ENCODE measurements at regions not wholly inside any gene's neighbourhood (a gene's known extent, or its start where the extent isn't known, plus 50 kb on each side); places are given as distances from the start of the nearest gene placed in this dataset.
"Not testable (repeated sequence)": the region's sequence is repeated elsewhere in the genome, so short reads cannot be mapped to it uniquely, and the experiment has no call there.

GRCh38 chr15:49723981-49724380 lies 103.1 kb downstream of the DTWD1 start:
- no peak overlapping the region for H3K27ac Mint-ChIP-seq

GRCh38 chr15:49731187-49732099 lies 110.6 kb downstream of the DTWD1 start:
- DNase-seq: peak in 1 of 3 donors; percentile 22
- intact Hi-C loops (cut with micrococcal nuclease): no loop called here
- H3K9me3 Mint-ChIP-seq: peaks cover 9 to 22% (median 17%) of the 10 kb centered on the region in 7 donors

More at GRCh38 chr15:49723981-49724380, 103.1 kb downstream of the DTWD1 start:
- no peak overlapping the region for H3K4me3 ChIP-seq (replicated peaks in 1 of 3; ENCODE audit: low read depth in 2 of 3, low read length in 3 of 3)
- peaks cover 8 to 22% of the 10 kb centered on the region in 2 donors for H3K9me3 ChIP-seq (replicated peaks in 1 of 2; ENCODE audit: control insufficient read depth in 1 of 2, insufficient read depth in 1 of 2, low read length in 2 of 2)
- H3K36me3 ChIP-seq (replicated peaks in 1 of 2; ENCODE audit: control insufficient read depth in 1 of 2, insufficient read depth in 2 of 2, low read length in 2 of 2): no peaks in the 10 kb centered on the region
- peaks cover 0 to 2% (median 0%) of the 10 kb centered on the region in 3 donors for H3K27me3 Mint-ChIP-seq (ENCODE audit: low read depth in 3 of 3)
- no peak overlapping the region for H3K4me3 Mint-ChIP-seq
- no peak overlapping the region for H2AFZ ChIP-seq (ENCODE audit: insufficient read depth, low read depth, low read length, poor library complexity, severe bottlenecking)
- H3K27me3 ChIP-seq (ENCODE audit: control insufficient read depth in 2 of 2, insufficient read depth in 2 of 2, low read length in 2 of 2): no peaks in the 10 kb centered on the region
- no peak for TF ChIP-seq CTCF (IDR thresholded peaks at IDR 0.05)
- H4K20me1 ChIP-seq (ENCODE audit: insufficient read depth, low read length): no peaks in the 10 kb centered on the region
- DNase-seq: no peak
- no peak overlapping the region for H3K4me2 ChIP-seq (replicated peaks; ENCODE audit: extremely low read depth, low read length, poor library complexity, severe bottlenecking)
- H3K4me1 ChIP-seq (ENCODE audit: control insufficient read depth in 1 of 2, insufficient read depth in 2 of 2, low read length in 2 of 2): peaks cover 24 to 25% of the 10 kb centered on the region in 2 donors
- no peak overlapping the region for H3K27ac ChIP-seq (ENCODE audit: low read depth in 1 of 2, low read length in 2 of 2)
- no CpG with 5 or more reads among the region's 2 CpGs for WGBS (ENCODE audit: insufficient coverage)
- no peak overlapping the region for H3K9ac ChIP-seq (ENCODE audit: insufficient read depth, low read length, poor library complexity, severe bottlenecking)
- H3K4me1 Mint-ChIP-seq: peaks cover 25% of the 10 kb centered on the region
- intact Hi-C loops (cut with micrococcal nuclease): no loop called here
- peaks cover 12 to 29% (median 24%) of the 10 kb centered on the region in 7 donors for H3K9me3 Mint-ChIP-seq
- H3K79me2 ChIP-seq (ENCODE audit: insufficient read depth, low read length): no peaks in the 10 kb centered on the region
- peaks cover 3 to 8% of the 10 kb centered on the region in 2 donors for H3K36me3 Mint-ChIP-seq

GRCh38 chr15:49732109-49732508 lies 111.3 kb downstream of the DTWD1 start:
- H3K27me3 Mint-ChIP-seq (ENCODE audit: low read depth in 3 of 3); H3K79me2 ChIP-seq (ENCODE audit: insufficient read depth, low read length); H3K36me3 ChIP-seq (replicated peaks in 1 of 2; ENCODE audit: control insufficient read depth in 1 of 2, insufficient read depth in 2 of 2, low read length in 2 of 2); H3K27ac ChIP-seq (ENCODE audit: low read depth in 1 of 2, low read length in 2 of 2); H3K4me3 ChIP-seq (replicated peaks in 1 of 3; ENCODE audit: low read depth in 2 of 3, low read length in 3 of 3); H4K20me1 ChIP-seq (ENCODE audit: insufficient read depth, low read length); H3K9ac ChIP-seq (ENCODE audit: insufficient read depth, low read length, poor library complexity, severe bottlenecking); H2AFZ ChIP-seq (ENCODE audit: insufficient read depth, low read depth, low read length, poor library complexity, severe bottlenecking); H3K4me2 ChIP-seq (replicated peaks; ENCODE audit: extremely low read depth, low read length, poor library complexity, severe bottlenecking); intact Hi-C loops (cut with micrococcal nuclease); DNase-seq; H3K27me3 ChIP-seq (ENCODE audit: control insufficient read depth in 2 of 2, insufficient read depth in 2 of 2, low read length in 2 of 2); H3K36me3 Mint-ChIP-seq: not testable (repeated sequence)
- peak overlapping the region in 1 of 2 donors; percentile 28 for H3K4me3 Mint-ChIP-seq
- WGBS (ENCODE audit: insufficient coverage): no CpG with 5 or more reads among the region's 10 CpGs
- peaks cover 9 to 11% of the 10 kb centered on the region in 2 donors for H3K4me1 ChIP-seq (ENCODE audit: control insufficient read depth in 1 of 2, insufficient read depth in 2 of 2, low read length in 2 of 2)
- H3K9me3 ChIP-seq (replicated peaks in 1 of 2; ENCODE audit: control insufficient read depth in 1 of 2, insufficient read depth in 1 of 2, low read length in 2 of 2): peaks cover 8 to 18% of the 10 kb centered on the region in 2 donors
- H3K4me1 Mint-ChIP-seq: peaks cover 16% of the 10 kb centered on the region
- peaks cover 7 to 18% (median 15%) of the 10 kb centered on the region in 7 donors for H3K9me3 Mint-ChIP-seq
- H3K27ac Mint-ChIP-seq: peak overlapping the region in 3 of 7 donors; percentile 3 to 28 (median 5)

More at GRCh38 chr15:49731187-49732099, 110.6 kb downstream of the DTWD1 start:
- H3K4me1 Mint-ChIP-seq: peaks cover 16% of the 10 kb centered on the region
- H3K79me2 ChIP-seq (ENCODE audit: insufficient read depth, low read length): no peaks in the 10 kb centered on the region
- H3K9ac ChIP-seq (ENCODE audit: insufficient read depth, low read length, poor library complexity, severe bottlenecking): no peak overlapping the region
- 78% methylated on average over 1 of the region's 5 CpGs for WGBS (ENCODE audit: insufficient coverage)
- H3K27me3 ChIP-seq (ENCODE audit: control insufficient read depth in 2 of 2, insufficient read depth in 2 of 2, low read length in 2 of 2): no peaks in the 10 kb centered on the region
- H4K20me1 ChIP-seq (ENCODE audit: insufficient read depth, low read length): no peaks in the 10 kb centered on the region
- no peak for TF ChIP-seq CTCF (IDR thresholded peaks at IDR 0.05)
- H2AFZ ChIP-seq (ENCODE audit: insufficient read depth, low read depth, low read length, poor library complexity, severe bottlenecking): no peak overlapping the region
- peaks cover 9 to 11% of the 10 kb centered on the region in 2 donors for H3K4me1 ChIP-seq (ENCODE audit: control insufficient read depth in 1 of 2, insufficient read depth in 2 of 2, low read length in 2 of 2)
- H3K36me3 ChIP-seq (replicated peaks in 1 of 2; ENCODE audit: control insufficient read depth in 1 of 2, insufficient read depth in 2 of 2, low read length in 2 of 2): no peaks in the 10 kb centered on the region
- no peak overlapping the region for H3K4me2 ChIP-seq (replicated peaks; ENCODE audit: extremely low read depth, low read length, poor library complexity, severe bottlenecking)
- peak overlapping the region in 1 of 7 donors; percentile 52 for H3K27ac Mint-ChIP-seq
- peaks cover 9 to 23% of the 10 kb centered on the region in 2 donors for H3K9me3 ChIP-seq (replicated peaks in 1 of 2; ENCODE audit: control insufficient read depth in 1 of 2, insufficient read depth in 1 of 2, low read length in 2 of 2)
- peaks cover 3 to 10% of the 10 kb centered on the region in 2 donors for H3K36me3 Mint-ChIP-seq
- H3K27ac ChIP-seq (ENCODE audit: low read depth in 1 of 2, low read length in 2 of 2): no peak overlapping the region
- peaks cover 0 to 5% (median 3%) of the 10 kb centered on the region in 3 donors for H3K27me3 Mint-ChIP-seq (ENCODE audit: low read depth in 3 of 3)
- no peak overlapping the region for H3K4me3 ChIP-seq (replicated peaks in 1 of 3; ENCODE audit: low read depth in 2 of 3, low read length in 3 of 3)
- no peak overlapping the region for H3K4me3 Mint-ChIP-seq

Measured in CD14-positive monocyte (primary cell).